HG03460 (cell line): ENCODE measurements at regions not wholly inside any gene's neighbourhood (a gene's known extent, or its start where the extent isn't known, plus 50 kb on each side); places are given as distances from the start of the nearest gene placed in this dataset.

ENCODE experiments used
- ATAC-seq: cut with Tn5 transposase; IDR thresholded peaks from one replicate; pipeline ENCODE4 v1.9.1; 2021; ENCODE audit not compliant: unreplicated experiment

GRCh38 chr11:15893080-15893492 is 463.3 kb downstream of the SOX6 start:
- no peak for ATAC-seq

- ATAC-seq = no peak
Measured at GRCh38 chr11:15896026-15896425, 460.3 kb downstream of the SOX6 start.

- no peak for ATAC-seq
Measured at GRCh38 chr11:15896530-15896929, 459.8 kb downstream of the SOX6 start.

- ATAC-seq = no peak
Measured at GRCh38 chr11:15897211-15897960, 459.0 kb downstream of the SOX6 start.

- ATAC-seq = no peak
Measured at GRCh38 chr11:15901054-15901453, 455.3 kb downstream of the SOX6 start.

- ATAC-seq = no peak
Measured at GRCh38 chr11:15901790-15902189, 454.6 kb downstream of the SOX6 start.

GRCh38 chr11:15903246-15903645 is 453.1 kb downstream of the SOX6 start:
- ATAC-seq = no peak

- ATAC-seq = no peak
Measured at GRCh38 chr11:15905366-15906104, 450.8 kb downstream of the SOX6 start.

- no peak for ATAC-seq
Measured at GRCh38 chr11:15906481-15907035, 449.8 kb downstream of the SOX6 start.

GRCh38 chr11:15907806-15908205 is 448.5 kb downstream of the SOX6 start:
- no peak for ATAC-seq

- no peak for ATAC-seq
Measured at GRCh38 chr11:15909937-15910598, 446.3 kb downstream of the SOX6 start.

GRCh38 chr11:15910761-15911160 is 445.6 kb downstream of the SOX6 start:
- no peak for ATAC-seq

- ATAC-seq = no peak
Measured at GRCh38 chr11:15911377-15912044, 444.8 kb downstream of the SOX6 start.

- ATAC-seq = no peak
Measured at GRCh38 chr11:15912291-15912690, 444.1 kb downstream of the SOX6 start.

- no peak for ATAC-seq
Measured at GRCh38 chr11:15912825-15913224, 443.5 kb downstream of the SOX6 start.

GRCh38 chr11:15913261-15913660 is 443.1 kb downstream of the SOX6 start:
- ATAC-seq = no peak
